ENCODE measurements at regions not wholly inside any gene's neighbourhood (a gene's known extent, or its start where the extent isn't known, plus 50 kb on each side); places are given as distances from the start of the nearest gene placed in this dataset.

DNA sequence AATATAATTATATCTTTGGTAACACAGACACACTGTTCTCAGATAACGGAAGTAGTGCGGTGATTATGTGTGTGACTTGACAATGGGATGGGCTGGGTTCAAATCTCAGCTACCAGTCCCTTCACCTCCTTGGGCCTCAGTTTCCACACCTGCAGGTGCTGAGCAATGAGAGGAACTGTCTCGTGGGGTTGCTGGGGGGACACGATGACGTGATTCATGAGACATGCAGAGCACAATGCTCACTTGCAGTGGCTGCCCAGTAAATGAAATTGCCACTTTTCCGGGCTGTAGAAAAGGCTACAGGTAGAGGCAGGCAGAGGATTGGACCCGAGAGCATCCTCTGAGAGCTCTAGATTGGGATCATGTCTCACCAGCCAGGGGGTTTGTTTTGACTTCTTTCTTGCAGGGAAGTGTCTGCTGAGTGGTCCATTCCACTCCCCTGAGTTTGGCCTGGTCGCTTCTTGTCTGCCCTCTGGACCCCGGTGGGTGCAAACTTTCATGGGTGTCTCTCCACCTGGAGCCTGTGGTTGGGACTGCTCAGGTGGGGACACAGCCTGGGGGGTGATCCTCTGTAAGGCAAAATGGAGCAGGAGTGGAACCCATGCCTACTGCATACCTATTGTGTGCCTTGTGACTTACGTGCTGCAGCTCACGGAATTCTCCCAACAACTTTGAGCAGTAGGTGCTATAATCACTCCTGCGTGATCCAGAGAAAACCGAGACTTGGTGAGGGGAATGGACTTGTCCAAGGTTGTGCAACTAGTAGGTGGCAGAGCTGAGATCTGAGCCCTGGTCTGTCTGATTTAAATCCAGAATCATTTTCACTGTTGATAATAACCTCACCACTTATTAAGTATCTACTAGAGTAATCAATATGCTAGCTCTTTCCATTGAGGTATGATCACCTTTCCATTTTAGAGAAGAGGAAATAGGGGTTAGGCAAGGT is 147.2 kb downstream of the CEBPB start:
- TF ChIP-seq POLR2A (IDR thresholded peaks at IDR 0.05; ENCODE audit: low read length): no peak
- TF ChIP-seq GATA1 (IDR thresholded peaks at IDR 0.05; ENCODE audit: low read depth, low read length): no peak
